HG03575 (cell line): ENCODE measurements at regions not wholly inside any gene's neighbourhood (a gene's known extent, or its start where the extent isn't known, plus 50 kb on each side); places are given as distances from the start of the nearest gene placed in this dataset.
"Not testable (repeated sequence)": the region's sequence is repeated elsewhere in the genome, so short reads cannot be mapped to it uniquely, and the experiment has no call there.

Experiments
- ATAC-seq: cut with Tn5 transposase; IDR thresholded peaks from one replicate; pipeline ENCODE4 v1.9.1; 2021; ENCODE audit not compliant: unreplicated experiment, insufficient number of reproducible peaks, low FRiP score; ENCODE audit errors: extremely low read depth

GRCh38 chr2:184304006-184304405 lies 294.3 kb upstream of the ZNF804A start:
- ATAC-seq: no peak

DNA sequence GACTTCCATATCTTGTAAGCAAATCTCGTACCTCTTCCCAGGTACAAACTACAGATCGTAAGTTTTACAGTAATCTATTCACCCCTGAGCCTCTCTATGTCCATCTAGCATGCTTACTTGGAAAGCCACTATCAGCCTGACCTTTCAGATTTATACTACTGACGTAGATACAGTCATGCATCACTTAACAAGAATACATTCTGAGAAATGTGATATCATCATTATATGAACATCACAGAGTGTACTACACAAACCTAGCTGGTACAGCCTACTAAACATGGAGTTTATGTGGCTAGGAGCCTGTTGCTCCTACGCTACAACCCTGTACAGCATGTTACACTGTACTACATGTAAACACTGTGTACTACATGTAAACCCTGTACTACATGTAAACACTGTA lies 293.2 kb upstream of the ZNF804A start:
- no peak for ATAC-seq

GRCh38 chr2:184308706-184309105 lies 289.6 kb upstream of the ZNF804A start:
- no peak for ATAC-seq

DNA sequence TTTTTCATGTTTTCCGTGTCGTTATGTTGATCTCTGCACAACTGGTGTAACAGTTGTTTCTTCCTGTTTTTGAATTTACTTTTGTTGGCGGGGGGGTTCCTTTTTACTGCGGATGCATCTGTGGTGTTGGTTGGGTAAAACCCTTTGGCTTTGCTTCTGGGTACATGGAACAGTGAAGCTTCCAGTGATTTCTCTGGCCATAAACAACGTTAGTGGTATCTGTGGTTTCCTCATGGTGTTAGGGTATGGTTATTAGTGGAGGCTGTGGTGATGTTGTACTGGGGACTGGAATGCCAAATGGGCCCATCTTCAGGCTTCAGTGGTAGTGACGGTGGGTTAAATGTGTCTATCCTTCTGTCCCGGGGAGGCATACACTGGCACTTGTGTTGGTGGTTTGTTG lies 285.4 kb upstream of the ZNF804A start:
- ATAC-seq: no peak

DNA sequence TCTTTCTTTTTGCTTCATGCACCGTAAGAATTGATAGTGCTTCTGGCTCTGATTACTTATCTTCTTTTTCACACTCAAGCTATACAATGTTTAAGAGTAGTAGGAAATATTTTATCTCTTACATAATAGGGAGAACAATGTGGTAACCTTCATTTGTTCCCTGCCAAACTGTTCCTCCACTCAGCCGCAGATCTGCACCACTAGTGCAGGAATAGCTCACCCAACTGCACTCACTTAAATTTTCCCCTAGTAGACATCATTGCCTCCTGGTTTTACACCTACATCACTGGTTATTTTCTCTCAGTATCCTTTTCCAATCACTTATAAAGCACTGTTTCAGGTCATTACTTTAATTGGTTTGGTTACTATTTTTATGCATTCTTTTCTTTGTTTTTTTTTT lies 283.5 kb upstream of the ZNF804A start:
- no peak for ATAC-seq

- no peak for ATAC-seq
These were observed 281.4 kb upstream of the ZNF804A start for GRCh38 chr2:184316921-184317320.

DNA sequence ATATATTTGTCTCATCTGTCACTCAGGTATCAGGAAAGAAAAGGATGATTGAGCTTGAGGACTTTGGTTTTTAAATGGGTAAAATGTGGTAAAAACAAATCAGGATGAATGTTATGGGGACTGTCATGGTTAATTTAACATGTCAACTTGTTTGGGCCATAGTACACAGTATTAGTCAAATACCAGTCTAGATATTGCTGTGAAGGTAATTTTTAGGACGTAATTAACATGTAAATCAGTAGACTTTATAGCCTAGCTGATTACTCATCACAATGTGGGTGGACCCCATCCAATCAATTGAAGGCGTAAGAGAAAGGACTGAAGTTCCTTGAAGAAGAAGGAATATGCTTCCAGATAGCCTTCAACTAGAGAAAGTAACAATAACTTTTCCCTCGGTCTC lies 275.7 kb upstream of the ZNF804A start:
- ATAC-seq: no peak

GRCh38 chr2:184326066-184326465 lies 272.3 kb upstream of the ZNF804A start:
- ATAC-seq: no peak

DNA sequence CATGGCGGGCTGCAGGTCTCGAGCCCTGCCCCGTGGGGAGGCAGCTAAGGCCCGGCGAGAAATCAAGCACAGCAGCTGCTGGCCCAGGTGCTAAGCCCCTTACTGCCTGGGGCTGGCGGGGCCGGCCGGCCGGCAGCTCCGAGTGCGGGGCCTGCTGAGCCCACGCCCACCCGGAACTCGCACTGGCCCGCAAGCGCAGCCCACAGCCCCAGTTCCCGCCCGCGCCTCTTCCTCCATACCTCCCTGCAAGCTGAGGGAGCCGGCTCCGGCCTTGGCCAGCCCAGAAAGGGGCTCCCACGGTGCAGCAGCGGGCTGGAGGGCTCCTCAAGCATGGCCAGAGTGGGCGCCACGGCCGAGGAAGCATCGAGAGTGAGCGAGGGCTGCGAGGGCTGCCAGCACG lies 270.5 kb upstream of the ZNF804A start:
- ATAC-seq: not testable (repeated sequence)

GRCh38 chr2:184330561-184330960 lies 267.8 kb upstream of the ZNF804A start:
- ATAC-seq: not testable (repeated sequence)

- no peak for ATAC-seq
These were observed 261.6 kb upstream of the ZNF804A start for GRCh38 chr2:184336688-184337087.

GRCh38 chr2:184338771-184339170 lies 259.6 kb upstream of the ZNF804A start:
- ATAC-seq: no peak

- ATAC-seq: no peak
These were observed 258.4 kb upstream of the ZNF804A start for GRCh38 chr2:184339966-184340365.

DNA sequence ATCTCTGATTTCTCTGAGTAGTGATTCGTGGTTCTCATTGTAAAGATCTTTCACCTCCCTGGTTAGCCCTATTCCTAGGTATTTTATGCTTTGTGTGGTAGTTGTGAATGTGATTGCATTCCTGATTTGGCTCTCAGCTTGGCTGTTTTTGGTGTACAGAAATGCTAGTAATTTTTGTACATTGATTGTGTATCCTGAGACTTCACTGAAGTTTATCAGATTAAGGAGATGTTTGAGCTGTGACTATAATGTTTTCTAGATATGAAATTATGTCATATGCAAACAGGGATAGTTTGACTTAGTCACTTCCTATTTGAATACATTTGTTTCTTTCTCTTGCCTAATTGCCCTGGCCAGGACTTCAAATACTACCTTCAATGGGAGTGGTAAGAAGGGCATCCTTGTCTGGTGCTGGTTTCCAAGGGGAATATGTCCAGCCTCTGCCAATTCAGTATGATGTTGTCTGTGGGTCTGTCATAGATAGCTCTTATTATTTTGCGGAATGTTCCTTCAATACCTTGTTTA lies 251.9 kb upstream of the ZNF804A start:
- no peak for ATAC-seq

DNA sequence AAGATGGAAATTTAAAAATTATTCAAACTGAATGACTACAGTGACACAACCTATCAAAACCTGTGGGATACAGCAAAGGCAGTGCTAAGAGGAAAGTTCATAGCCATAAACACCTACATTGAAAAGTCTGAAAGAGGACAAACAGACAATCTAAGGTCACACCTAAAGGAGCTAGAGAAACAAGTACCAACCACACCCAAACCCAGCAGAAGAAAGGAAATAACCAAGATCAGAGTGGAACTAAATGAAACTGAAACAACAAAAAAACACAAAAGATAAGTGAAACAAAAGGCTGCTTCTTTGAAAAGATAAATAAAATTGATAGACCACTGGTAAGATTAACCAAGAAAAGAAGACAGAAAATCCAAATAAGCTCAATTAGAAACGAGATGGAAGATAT lies 247.2 kb upstream of the ZNF804A start:
- no peak for ATAC-seq

DNA sequence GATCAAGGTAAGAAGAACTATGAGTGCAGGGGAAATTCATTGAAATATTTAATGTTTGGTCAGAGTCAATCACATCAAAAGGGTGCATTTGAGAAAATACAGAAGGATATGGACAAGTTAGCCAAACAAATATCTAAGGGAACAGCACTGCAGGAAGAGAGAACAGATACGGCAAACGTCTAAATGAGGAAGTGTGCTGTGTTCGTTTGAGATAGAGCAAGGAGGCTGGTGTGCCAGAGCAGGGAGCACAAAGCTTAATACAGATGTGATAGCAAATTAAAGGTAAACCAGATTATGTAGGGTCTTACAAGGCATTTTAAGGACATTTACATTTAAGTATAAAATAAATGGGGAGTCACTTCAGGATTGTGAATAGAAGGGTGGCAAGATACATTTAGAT lies 241.3 kb upstream of the ZNF804A start:
- ATAC-seq: no peak

GRCh38 chr2:184359379-184359778 lies 238.9 kb upstream of the ZNF804A start:
- no peak for ATAC-seq

DNA sequence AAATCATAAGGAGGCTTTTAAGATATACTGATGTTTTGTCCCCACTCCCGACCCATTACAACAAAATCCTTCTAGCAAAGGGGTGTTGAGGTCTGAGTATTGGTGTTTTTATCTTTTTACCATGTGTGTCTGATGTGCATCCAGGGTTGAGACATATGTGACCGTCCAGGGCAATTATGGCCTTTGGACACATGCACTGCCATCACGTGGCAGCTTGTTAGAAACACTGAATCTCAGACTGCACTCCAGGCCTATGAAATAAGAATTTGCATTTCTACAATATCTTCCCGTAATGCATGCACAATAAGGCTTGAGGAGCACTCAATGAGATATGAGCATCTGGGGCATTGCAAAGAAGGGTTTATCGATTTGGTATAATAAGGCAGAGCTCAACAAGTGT lies 235.1 kb upstream of the ZNF804A start:
- ATAC-seq: no peak

GRCh38 chr2:184367211-184367610 lies 231.1 kb upstream of the ZNF804A start:
- no peak for ATAC-seq

- ATAC-seq: no peak
These were observed 229.0 kb upstream of the ZNF804A start for GRCh38 chr2:184369307-184369706.

DNA sequence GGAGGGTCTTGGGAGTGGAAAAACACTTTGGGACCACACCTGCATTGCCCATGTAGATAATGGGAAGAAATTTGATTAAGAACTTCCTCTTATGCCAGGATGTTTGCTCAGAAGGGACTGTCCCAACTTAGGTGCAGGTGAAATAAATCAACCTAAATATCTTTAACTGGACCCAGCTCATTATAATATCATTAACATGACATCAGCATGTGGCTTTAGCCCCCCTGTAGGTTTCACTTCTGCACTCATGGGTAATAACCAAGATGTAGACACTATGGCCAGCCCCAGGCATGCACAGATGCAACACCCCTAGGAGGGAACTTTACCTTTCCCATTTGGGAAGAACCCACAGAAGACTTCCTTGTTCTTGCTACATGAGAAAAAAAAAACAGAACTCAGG lies 227.4 kb upstream of the ZNF804A start:
- ATAC-seq: no peak

- no peak for ATAC-seq
These were observed 226.7 kb upstream of the ZNF804A start for GRCh38 chr2:184371641-184372040.
